ENCODE measurements at regions not wholly inside any gene's neighbourhood (a gene's known extent, or its start where the extent isn't known, plus 50 kb on each side); places are given as distances from the start of the nearest gene placed in this dataset.

GRCh38 chr4:71255976-71256375 is 82.8 kb upstream of the SLC4A4 start:
- Mint-ChIP-seq H3K27ac (no peak overlapping the region), H3K4me3 (no peak overlapping the region), H3K4me1 (ENCODE audit: low read depth) (peaks cover 8% of the 10 kb centered on the region), H3K9me3 (ENCODE audit: insufficient read depth) (no peaks in the 10 kb centered on the region), H3K27me3 (ENCODE audit: low read depth) (peaks cover 5% of the 10 kb centered on the region), H3K36me3 (ENCODE audit: low read depth) (no peaks in the 10 kb centered on the region)
- ChIA-PET POLR2A (no interaction called here), CTCF (no interaction called here)
- no peak for DNase-seq
- ATAC-seq: no peak

- Mint-ChIP-seq H3K4me1 (ENCODE audit: low read depth) (peaks cover 24% of the 10 kb centered on the region), H3K36me3 (ENCODE audit: low read depth) (no peaks in the 10 kb centered on the region), H3K4me3 (no peak overlapping the region), H3K27ac (no peak overlapping the region), H3K27me3 (ENCODE audit: low read depth) (peaks cover 3% of the 10 kb centered on the region), H3K9me3 (ENCODE audit: insufficient read depth) (no peaks in the 10 kb centered on the region)
- ATAC-seq (no peak), DNase-seq (no peak)
- POLR2A ChIA-PET: no interaction called here
- CTCF ChIA-PET: no interaction called here
Observed at GRCh38 chr4:71257761-71258160, 81.1 kb upstream of the SLC4A4 start.

- Mint-ChIP-seq H3K27me3 (ENCODE audit: low read depth) (peaks cover 7% of the 10 kb centered on the region), H3K9me3 (ENCODE audit: insufficient read depth) (no peaks in the 10 kb centered on the region), H3K36me3 (ENCODE audit: low read depth) (no peaks in the 10 kb centered on the region), H3K4me1 (ENCODE audit: low read depth) (peaks cover 24% of the 10 kb centered on the region), H3K4me3 (no peak overlapping the region), H3K27ac (no peak overlapping the region)
- ATAC-seq (no peak), DNase-seq (no peak)
- ChIA-PET POLR2A (no interaction called here), CTCF (no interaction called here)
Observed at GRCh38 chr4:71258323-71258722, 80.5 kb upstream of the SLC4A4 start.

- CTCF ChIA-PET: interaction anchor here (1.0 kb wide), 1 partner anchor 13 kb away, joined by 3 read pairs; no protein-coding TSS in a partner anchor
- Mint-ChIP-seq H3K27me3 (ENCODE audit: low read depth) (peaks cover 5% of the 10 kb centered on the region), H3K4me1 (ENCODE audit: low read depth) (peaks cover 19% of the 10 kb centered on the region), H3K27ac (no peak overlapping the region), H3K9me3 (ENCODE audit: insufficient read depth) (no peaks in the 10 kb centered on the region), H3K4me3 (no peak overlapping the region), H3K36me3 (ENCODE audit: low read depth) (no peaks in the 10 kb centered on the region)
- ATAC-seq: no peak
- DNase-seq: no peak
- POLR2A ChIA-PET: no interaction called here
Observed at GRCh38 chr4:71259280-71259679, 79.5 kb upstream of the SLC4A4 start.

- Mint-ChIP-seq H3K27ac (no peak overlapping the region), H3K9me3 (ENCODE audit: insufficient read depth) (no peaks in the 10 kb centered on the region)
- CTCF ChIA-PET: interaction anchor here (1.0 kb wide), 1 partner anchor 14 kb away, joined by 3 read pairs; no protein-coding TSS in a partner anchor
Observed at GRCh38 chr4:71259911-71260331, 78.9 kb upstream of the SLC4A4 start.

GRCh38 chr4:71260544-71260943 is 78.3 kb upstream of the SLC4A4 start:
- ChIA-PET POLR2A (no interaction called here), CTCF (no interaction called here)
- Mint-ChIP-seq H3K4me3 (no peak overlapping the region), H3K4me1 (ENCODE audit: low read depth) (peaks cover 20% of the 10 kb centered on the region), H3K9me3 (ENCODE audit: insufficient read depth) (no peaks in the 10 kb centered on the region), H3K27ac (no peak overlapping the region), H3K27me3 (ENCODE audit: low read depth) (peaks cover 7% of the 10 kb centered on the region), H3K36me3 (ENCODE audit: low read depth) (no peaks in the 10 kb centered on the region)
- DNase-seq: no peak
- ATAC-seq: no peak

More at GRCh38 chr4:71259911-71260331, 78.9 kb upstream of the SLC4A4 start:
- H3K27me3 Mint-ChIP-seq (ENCODE audit: low read depth): peaks cover 7% of the 10 kb centered on the region
- POLR2A ChIA-PET: no interaction called here
- peaks cover 19% of the 10 kb centered on the region for H3K4me1 Mint-ChIP-seq (ENCODE audit: low read depth)
- no peak overlapping the region for H3K4me3 Mint-ChIP-seq
- DNase-seq: no peak
- H3K36me3 Mint-ChIP-seq (ENCODE audit: low read depth): no peaks in the 10 kb centered on the region
- ATAC-seq: no peak

GRCh38 chr4:71261001-71261400 is 77.8 kb upstream of the SLC4A4 start:
- H3K36me3 Mint-ChIP-seq (ENCODE audit: low read depth): no peaks in the 10 kb centered on the region
- POLR2A ChIA-PET: no interaction called here
- H3K4me1 Mint-ChIP-seq (ENCODE audit: low read depth): peaks cover 21% of the 10 kb centered on the region
- H3K9me3 Mint-ChIP-seq (ENCODE audit: insufficient read depth): no peaks in the 10 kb centered on the region
- CTCF ChIA-PET: no interaction called here
- no peak overlapping the region for H3K4me3 Mint-ChIP-seq
- peaks cover 7% of the 10 kb centered on the region for H3K27me3 Mint-ChIP-seq (ENCODE audit: low read depth)
- DNase-seq: no peak
- ATAC-seq: no peak
- H3K27ac Mint-ChIP-seq: no peak overlapping the region

GRCh38 chr4:71261633-71262121 is 77.1 kb upstream of the SLC4A4 start:
- DNase-seq (peak; percentile 56), ATAC-seq (peak; percentile 60)
- no peaks in the 10 kb centered on the region for H3K9me3 Mint-ChIP-seq (ENCODE audit: insufficient read depth)
- H3K4me1 Mint-ChIP-seq (ENCODE audit: low read depth): peaks cover 25% of the 10 kb centered on the region
- POLR2A ChIA-PET: no interaction called here
- no peaks in the 10 kb centered on the region for H3K36me3 Mint-ChIP-seq (ENCODE audit: low read depth)
- no peak overlapping the region for H3K27ac Mint-ChIP-seq
- peaks cover 10% of the 10 kb centered on the region for H3K27me3 Mint-ChIP-seq (ENCODE audit: low read depth)
- CTCF ChIA-PET: no interaction called here
- H3K4me3 Mint-ChIP-seq: no peak overlapping the region

GRCh38 chr4:71262161-71262560 is 76.7 kb upstream of the SLC4A4 start:
- no peaks in the 10 kb centered on the region for H3K9me3 Mint-ChIP-seq (ENCODE audit: insufficient read depth)
- DNase-seq (no peak), ATAC-seq (no peak)
- ChIA-PET POLR2A (no interaction called here), CTCF (no interaction called here)
- no peak overlapping the region for H3K27ac Mint-ChIP-seq
- peaks cover 25% of the 10 kb centered on the region for H3K4me1 Mint-ChIP-seq (ENCODE audit: low read depth)
- H3K27me3 Mint-ChIP-seq (ENCODE audit: low read depth): peaks cover 10% of the 10 kb centered on the region
- no peaks in the 10 kb centered on the region for H3K36me3 Mint-ChIP-seq (ENCODE audit: low read depth)
- H3K4me3 Mint-ChIP-seq: no peak overlapping the region

GRCh38 chr4:71266090-71266794 is 72.6 kb upstream of the SLC4A4 start:
- Mint-ChIP-seq H3K9me3 (ENCODE audit: insufficient read depth) (no peaks in the 10 kb centered on the region), H3K27ac (no peak overlapping the region), H3K4me1 (ENCODE audit: low read depth) (peaks cover 21% of the 10 kb centered on the region), H3K27me3 (ENCODE audit: low read depth) (peaks cover 16% of the 10 kb centered on the region), H3K4me3 (no peak overlapping the region), H3K36me3 (ENCODE audit: low read depth) (no peaks in the 10 kb centered on the region)
- ATAC-seq (no peak), DNase-seq (no peak)
- ChIA-PET POLR2A (no interaction called here), CTCF (no interaction called here)

- H3K27ac Mint-ChIP-seq: no peak overlapping the region
- POLR2A ChIA-PET: no interaction called here
- H3K4me1 Mint-ChIP-seq (ENCODE audit: low read depth): peaks cover 11% of the 10 kb centered on the region
- DNase-seq (no peak), ATAC-seq (no peak)
- H3K4me3 Mint-ChIP-seq: no peak overlapping the region
- no peaks in the 10 kb centered on the region for H3K9me3 Mint-ChIP-seq (ENCODE audit: insufficient read depth)
- peaks cover 18% of the 10 kb centered on the region for H3K27me3 Mint-ChIP-seq (ENCODE audit: low read depth)
- CTCF ChIA-PET: no interaction called here
- no peaks in the 10 kb centered on the region for H3K36me3 Mint-ChIP-seq (ENCODE audit: low read depth)
Observed at GRCh38 chr4:71267244-71267643, 71.6 kb upstream of the SLC4A4 start.

GRCh38 chr4:71268166-71268565 is 70.7 kb upstream of the SLC4A4 start:
- Mint-ChIP-seq H3K4me1 (ENCODE audit: low read depth) (peaks cover 6% of the 10 kb centered on the region), H3K4me3 (no peak overlapping the region), H3K27ac (no peak overlapping the region), H3K36me3 (ENCODE audit: low read depth) (no peaks in the 10 kb centered on the region), H3K27me3 (ENCODE audit: low read depth) (peaks cover 16% of the 10 kb centered on the region), H3K9me3 (ENCODE audit: insufficient read depth) (no peaks in the 10 kb centered on the region)
- ChIA-PET POLR2A (no interaction called here), CTCF (no interaction called here)
- ATAC-seq (no peak), DNase-seq (no peak)

GRCh38 chr4:71269233-71269632 is 69.6 kb upstream of the SLC4A4 start:
- DNase-seq: no peak
- Mint-ChIP-seq H3K4me1 (ENCODE audit: low read depth) (peaks cover 6% of the 10 kb centered on the region), H3K27me3 (ENCODE audit: low read depth) (peaks cover 15% of the 10 kb centered on the region), H3K36me3 (ENCODE audit: low read depth) (no peaks in the 10 kb centered on the region), H3K27ac (no peak overlapping the region), H3K9me3 (ENCODE audit: insufficient read depth) (no peaks in the 10 kb centered on the region), H3K4me3 (no peak overlapping the region)
- ChIA-PET CTCF (no interaction called here), POLR2A (no interaction called here)
- ATAC-seq: no peak
